T-helper 1 cell treated with Interleukin-12 subunit alpha and Interleukin-12 subunit beta and Interleukin-4 antibody, amounts not matched to agents 30 ng/mL and 1 ng/mL, for 36 hours (primary cell): ENCODE measurements at regions not wholly inside any gene's neighbourhood (a gene's known extent, or its start where the extent isn't known, plus 50 kb on each side); places are given as distances from the start of the nearest gene placed in this dataset.
"Not testable (repeated sequence)": the region's sequence is repeated elsewhere in the genome, so short reads cannot be mapped to it uniquely, and the experiment has no call there.

Source experiments
- intact Hi-C: fragments of 100-400 bp; cut with micrococcal nuclease; formaldehyde crosslinking; loops from one replicate; pipeline ENCODE4 v1.15.1; 2024

DNA sequence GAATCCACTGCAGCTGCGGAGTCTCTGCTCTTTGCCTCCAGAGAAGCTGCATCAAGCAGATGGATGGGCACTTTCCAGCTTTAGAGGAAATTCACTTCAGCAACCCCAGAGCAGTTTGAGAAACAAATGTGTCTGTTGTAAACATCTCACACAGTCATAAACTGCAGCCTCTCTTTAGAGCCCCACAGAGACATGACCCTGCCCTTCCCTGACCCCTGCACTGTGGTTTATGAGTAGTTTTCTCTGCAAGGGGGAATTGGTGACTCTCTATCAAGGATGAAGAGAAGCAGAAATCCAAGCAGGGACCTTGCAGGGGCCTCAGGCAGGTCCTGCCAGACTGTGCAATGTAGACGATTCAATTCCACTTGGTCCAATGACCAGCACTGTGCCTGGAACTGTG lies 160.2 kb downstream of the SH2D4B start:
- intact Hi-C loops = loop anchor here (2.0 to 10.0 kb wide), 2 partner anchors 253 to 315 kb away; no protein-coding TSS in a partner anchor

DNA sequence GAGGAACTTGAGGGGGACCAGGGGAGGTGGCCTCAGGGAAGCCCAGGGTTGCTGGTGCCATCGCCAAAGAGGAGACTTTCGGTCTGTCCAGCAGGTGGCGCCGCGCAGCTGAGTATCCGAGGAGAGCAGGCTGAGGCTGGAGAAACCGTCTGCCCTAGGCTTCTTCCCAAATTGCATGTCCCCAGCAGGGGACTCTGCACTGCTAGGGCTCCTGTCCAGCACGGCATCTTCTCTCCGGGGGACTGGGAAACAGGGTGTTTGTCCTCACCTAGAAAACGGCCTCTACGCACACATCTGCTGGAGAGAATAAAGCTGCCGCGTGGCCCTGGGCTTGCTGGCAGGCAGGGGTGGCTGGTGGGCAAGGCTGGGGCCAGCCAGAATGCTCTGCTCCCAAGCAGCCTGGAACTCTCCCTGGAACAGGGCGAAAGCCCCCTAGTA lies 161.9 kb downstream of the SH2D4B start:
- intact Hi-C loops = loop anchor here (1.0 to 10.0 kb wide), 5 partner anchors 225 to 481 kb away; no protein-coding TSS in a partner anchor

DNA sequence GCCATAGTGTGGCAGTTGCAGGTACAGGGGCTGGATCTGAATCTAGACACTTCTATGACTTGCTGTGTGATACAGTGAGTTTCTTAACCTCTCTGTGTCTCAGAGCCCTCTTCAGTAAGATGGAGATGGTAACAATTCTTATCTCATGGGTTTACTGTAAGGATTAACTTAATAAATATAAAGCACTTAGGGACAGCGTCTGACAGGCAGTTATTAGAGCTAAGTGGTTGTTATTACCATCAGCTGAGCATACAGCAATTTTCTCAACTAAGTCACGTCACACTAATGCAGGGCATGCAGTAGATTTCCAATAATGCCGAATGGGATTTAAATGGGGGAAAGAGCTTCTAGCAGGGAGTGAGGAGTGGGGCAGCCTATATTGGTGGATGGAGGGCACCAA lies 162.6 kb downstream of the SH2D4B start:
- intact Hi-C loops = no loop called here

GRCh38 chr10:80700760-80701444 lies 163.2 kb downstream of the SH2D4B start:
- intact Hi-C loops = no loop called here

- intact Hi-C loops = no loop called here
These were observed 164.0 kb downstream of the SH2D4B start for GRCh38 chr10:80701706-80702105.

GRCh38 chr10:80702143-80702542 lies 164.4 kb downstream of the SH2D4B start:
- intact Hi-C loops = no loop called here

- intact Hi-C loops = no loop called here
These were observed 168.2 kb downstream of the SH2D4B start for GRCh38 chr10:80705899-80706298.

DNA sequence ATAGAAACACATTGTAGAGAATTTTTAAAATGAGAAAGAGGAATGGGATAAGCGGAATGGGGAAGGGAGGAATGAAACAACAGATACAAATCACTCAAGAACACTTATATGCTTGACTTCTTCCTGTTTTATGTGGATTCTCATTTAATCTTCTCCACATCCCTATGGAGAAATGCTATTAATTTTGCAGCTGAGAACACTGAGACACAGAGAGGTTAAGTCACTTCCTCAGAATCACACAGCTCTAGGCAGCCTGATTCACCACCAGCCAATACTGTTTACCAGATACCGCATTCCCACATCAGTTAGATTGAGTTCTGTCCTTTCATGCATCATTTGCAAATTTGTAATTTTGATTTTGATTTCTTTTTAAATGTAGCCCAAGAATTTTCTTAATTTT lies 170.5 kb downstream of the SH2D4B start:
- intact Hi-C loops = no loop called here

DNA sequence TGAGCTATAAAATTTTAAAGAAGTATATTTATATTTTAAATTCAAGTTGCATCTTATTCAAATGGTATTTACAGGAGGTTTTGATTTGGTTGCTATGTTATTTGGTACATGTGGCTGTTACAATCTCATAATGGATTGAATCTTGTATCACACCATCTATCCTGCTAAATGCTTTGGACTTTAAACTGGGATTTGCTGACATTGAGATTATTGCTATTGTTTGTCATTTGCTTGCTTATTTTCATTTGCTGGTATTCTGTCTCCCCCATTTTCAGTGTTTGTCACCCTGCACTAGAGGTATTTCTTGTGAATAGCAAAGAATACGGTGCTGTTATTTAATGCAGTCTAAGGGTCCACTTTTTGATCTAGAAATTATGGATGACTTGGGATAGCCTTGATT lies 171.1 kb downstream of the SH2D4B start:
- intact Hi-C loops = no loop called here

DNA sequence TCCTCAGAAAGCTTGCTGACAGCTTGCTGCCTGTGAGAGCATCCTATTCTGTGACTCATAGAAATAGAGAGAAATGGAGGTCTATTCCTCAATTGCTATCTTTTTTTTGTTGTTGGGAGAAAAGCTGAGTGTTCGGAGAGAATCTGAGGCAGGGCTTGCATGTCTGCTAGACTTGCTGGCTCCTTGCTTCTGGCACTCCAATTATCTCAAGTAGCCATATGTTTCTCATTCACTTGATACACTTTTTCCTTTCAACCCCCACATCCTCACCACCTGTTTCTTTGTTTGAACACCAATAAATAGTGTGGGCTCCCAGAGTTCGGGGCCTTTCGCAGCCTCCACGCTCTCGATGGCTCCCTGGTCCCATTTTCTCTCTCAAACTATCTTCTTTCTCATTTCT lies 172.2 kb downstream of the SH2D4B start:
- intact Hi-C loops = no loop called here

GRCh38 chr10:80713398-80713928 lies 175.8 kb downstream of the SH2D4B start:
- intact Hi-C loops = no loop called here

DNA sequence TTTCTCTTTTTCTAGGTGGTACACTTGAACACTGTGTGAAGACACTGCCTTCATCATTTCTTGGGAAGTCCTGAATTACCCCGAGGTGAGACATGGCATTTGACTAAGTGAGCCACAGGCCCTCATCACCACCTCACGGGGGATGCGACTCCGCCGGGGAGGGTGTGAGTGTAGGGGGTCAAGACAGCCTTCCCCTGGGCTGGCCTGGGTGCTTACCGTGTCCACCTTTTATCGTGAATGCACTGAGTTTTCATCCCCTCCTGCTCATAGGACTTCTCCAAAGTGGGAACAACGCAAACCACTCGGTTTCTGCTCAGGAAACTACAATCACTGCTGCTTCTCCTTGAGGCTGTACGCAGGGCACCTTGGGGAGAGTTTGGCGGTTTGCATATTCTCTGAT lies 176.9 kb downstream of the SH2D4B start:
- intact Hi-C loops = no loop called here

GRCh38 chr10:80718024-80718423 lies 180.3 kb downstream of the SH2D4B start:
- intact Hi-C loops = no loop called here

- intact Hi-C loops = no loop called here
These were observed 182.2 kb downstream of the SH2D4B start for GRCh38 chr10:80719935-80720334.

GRCh38 chr10:80720549-80720948 lies 182.8 kb downstream of the SH2D4B start:
- intact Hi-C loops = no loop called here

- intact Hi-C loops = not testable (repeated sequence)
These were observed 190.7 kb downstream of the SH2D4B start for GRCh38 chr10:80728354-80728753.

- intact Hi-C loops = no loop called here
These were observed 192.2 kb downstream of the SH2D4B start for GRCh38 chr10:80729896-80730295.

DNA sequence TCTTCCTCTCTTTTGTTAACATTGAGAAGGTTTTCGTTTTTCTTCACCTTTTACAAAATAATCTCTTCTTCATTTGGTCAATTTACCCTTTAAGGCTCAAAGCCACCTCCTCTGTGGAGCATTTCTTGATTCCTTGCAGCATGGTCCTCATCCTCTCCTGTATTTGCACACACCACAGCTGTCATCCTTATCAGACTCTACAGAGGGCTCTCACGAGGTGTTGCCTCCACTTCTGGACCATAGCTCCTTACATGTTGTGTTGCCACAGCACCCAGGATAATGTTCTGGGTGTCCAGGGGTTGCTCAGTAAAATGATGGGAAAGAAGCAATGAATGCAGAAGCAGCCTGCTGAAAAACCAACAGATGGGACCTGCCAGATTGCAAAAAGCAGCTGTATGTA lies 192.8 kb downstream of the SH2D4B start:
- intact Hi-C loops = no loop called here

DNA sequence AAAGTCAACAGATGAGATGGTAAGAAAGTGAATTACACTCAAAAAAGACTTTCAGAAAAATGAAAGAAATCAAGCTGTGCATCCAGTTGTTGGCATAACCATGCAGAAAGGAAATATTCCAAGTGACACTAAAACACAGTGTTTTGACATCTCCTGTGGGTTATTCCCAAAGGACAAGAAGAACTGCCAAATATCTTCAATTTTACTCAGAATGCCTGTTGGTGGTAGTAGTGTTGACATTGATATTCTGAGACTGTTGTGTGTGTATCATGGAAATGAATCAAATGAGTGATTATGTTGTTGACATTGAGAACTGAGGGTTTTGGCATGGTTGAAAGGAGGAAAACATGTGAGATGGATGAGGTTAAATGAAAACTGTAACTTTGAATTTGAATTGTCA lies 196.9 kb downstream of the SH2D4B start:
- intact Hi-C loops = no loop called here

DNA sequence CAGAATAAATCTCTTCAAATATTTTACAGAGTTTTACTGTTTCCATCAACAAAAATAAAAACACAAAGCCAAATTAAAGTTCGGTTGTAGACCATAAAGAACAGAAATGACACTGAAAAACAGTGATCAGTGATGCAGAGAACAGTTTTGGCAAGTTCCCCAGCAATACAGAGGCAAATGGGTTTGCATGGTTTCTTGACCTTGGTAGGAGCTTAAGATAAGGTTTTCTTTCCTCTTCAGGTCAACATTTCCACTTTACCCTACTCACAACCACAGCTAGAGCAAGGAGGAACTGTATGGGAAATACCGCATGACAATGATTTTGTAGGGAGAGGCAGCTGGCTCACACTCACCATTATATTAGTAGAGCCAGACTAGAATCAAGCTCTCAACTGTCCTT lies 199.5 kb downstream of the SH2D4B start:
- intact Hi-C loops = no loop called here

DNA sequence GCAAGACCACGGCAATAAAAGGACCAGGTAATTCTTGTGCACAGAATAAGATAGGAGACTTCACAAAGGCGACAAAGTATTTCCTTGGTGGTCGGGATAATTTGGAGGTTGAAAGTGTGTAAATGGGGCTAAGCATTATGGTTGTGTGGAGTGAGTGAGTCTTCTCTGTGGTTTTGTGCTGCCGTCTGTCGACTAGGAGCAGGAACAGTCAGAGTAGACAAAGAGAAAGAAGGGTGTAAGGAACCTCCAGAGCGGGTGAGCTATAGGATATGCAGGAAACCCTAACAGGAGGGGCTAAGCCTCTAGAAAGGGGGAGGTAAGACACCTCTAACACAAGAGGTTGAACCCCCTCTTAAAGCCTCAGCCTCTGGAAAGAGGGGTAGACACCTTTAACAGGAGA lies 201.6 kb downstream of the SH2D4B start:
- intact Hi-C loops = no loop called here

GRCh38 chr10:80739963-80740715 lies 202.4 kb downstream of the SH2D4B start:
- intact Hi-C loops = no loop called here

DNA sequence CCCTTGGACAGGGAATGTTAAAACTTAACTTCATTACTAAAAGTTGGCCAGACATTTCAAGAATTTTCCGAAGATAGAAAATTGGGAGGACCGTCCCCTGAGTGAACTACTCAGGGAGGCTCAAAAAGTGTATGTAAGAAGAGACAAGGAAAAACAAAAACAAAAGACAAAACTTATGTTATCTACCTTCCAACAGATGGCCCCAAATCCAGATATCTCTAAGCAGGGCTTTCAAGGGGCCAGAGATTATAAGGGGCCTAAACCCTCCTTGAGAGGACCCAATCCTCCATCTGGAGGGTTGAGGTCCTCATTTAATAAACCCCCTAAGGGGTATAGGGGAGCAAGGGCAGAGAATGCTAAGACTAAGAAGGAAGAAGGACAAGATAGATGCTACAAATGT lies 203.6 kb downstream of the SH2D4B start:
- intact Hi-C loops = no loop called here
